ENCODE measurements at regions not wholly inside any gene's neighbourhood (a gene's known extent, or its start where the extent isn't known, plus 50 kb on each side); places are given as distances from the start of the nearest gene placed in this dataset.

DNA sequence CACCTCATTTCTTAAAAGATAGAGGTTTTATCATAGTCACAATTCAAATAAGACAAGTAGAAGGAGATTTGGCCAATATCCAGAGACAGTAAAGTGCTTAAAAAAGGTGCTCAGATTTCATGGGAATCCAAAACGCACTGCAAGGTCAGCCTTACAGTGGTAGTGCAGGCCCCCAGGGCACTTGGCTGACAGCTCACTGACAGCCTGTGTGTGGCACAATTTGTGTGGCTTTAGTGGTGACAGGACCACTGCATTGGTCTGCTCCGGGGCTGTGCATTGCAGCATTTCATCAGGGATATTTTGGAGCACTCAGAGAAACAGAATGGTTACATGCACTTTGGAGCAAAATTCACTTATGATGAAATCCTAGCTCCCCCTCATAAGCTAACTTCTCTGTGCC, 544.3 kb downstream of the NTRK3 start:
- Histone ChIP-seq H3K36me3 (ENCODE audit: insufficient read depth, low read length) (no peaks in the 10 kb centered on the region), H4K20me1 (ENCODE audit: insufficient read depth) (no peaks in the 10 kb centered on the region), H3K4me3 (ENCODE audit: low read length) (no peak overlapping the region), H3K4me2 (ENCODE audit: low read length) (no peak overlapping the region), H3K79me2 (replicated peaks; ENCODE audit: insufficient read depth, low read length) (no peaks in the 10 kb centered on the region), H3K27me3 (ENCODE audit: insufficient read depth, low read depth, low read length) (no peaks in the 10 kb centered on the region), H3K9me2 (ENCODE audit: insufficient read depth, low read length) (no peaks in the 10 kb centered on the region), H3K27ac (ENCODE audit: low read length) (no peak overlapping the region), H3K9me3 (ENCODE audit: low read length) (no peaks in the 10 kb centered on the region), H3K9ac (ENCODE audit: low read length) (no peak overlapping the region), H2AFZ (ENCODE audit: low read depth, low read length) (no peak overlapping the region), H3F3A (ENCODE audit: insufficient read depth, low read length, poor library complexity, severe bottlenecking) (no peaks in the 10 kb centered on the region)
- TF ChIP-seq, protein P1, sequence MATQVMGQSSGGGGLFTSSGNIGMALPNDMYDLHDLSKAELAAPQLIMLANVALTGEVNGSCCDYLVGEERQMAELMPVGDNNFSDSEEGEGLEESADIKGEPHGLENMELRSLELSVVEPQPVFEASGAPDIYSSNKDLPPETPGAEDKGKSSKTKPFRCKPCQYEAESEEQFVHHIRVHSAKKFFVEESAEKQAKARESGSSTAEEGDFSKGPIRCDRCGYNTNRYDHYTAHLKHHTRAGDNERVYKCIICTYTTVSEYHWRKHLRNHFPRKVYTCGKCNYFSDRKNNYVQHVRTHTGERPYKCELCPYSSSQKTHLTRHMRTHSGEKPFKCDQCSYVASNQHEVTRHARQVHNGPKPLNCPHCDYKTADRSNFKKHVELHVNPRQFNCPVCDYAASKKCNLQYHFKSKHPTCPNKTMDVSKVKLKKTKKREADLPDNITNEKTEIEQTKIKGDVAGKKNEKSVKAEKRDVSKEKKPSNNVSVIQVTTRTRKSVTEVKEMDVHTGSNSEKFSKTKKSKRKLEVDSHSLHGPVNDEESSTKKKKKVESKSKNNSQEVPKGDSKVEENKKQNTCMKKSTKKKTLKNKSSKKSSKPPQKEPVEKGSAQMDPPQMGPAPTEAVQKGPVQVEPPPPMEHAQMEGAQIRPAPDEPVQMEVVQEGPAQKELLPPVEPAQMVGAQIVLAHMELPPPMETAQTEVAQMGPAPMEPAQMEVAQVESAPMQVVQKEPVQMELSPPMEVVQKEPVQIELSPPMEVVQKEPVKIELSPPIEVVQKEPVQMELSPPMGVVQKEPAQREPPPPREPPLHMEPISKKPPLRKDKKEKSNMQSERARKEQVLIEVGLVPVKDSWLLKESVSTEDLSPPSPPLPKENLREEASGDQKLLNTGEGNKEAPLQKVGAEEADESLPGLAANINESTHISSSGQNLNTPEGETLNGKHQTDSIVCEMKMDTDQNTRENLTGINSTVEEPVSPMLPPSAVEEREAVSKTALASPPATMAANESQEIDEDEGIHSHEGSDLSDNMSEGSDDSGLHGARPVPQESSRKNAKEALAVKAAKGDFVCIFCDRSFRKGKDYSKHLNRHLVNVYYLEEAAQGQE (IDR thresholded peaks at IDR 0.05; ENCODE audit: borderline replicate concordance), result no peak
- TF ChIP-seq TAF1 (IDR thresholded peaks at IDR 0.05; ENCODE audit: low read depth) (no peak), MXI1 (conservative IDR thresholded peaks at IDR 0.05; ENCODE audit: poor library complexity, severe bottlenecking) (no peak), RAD21 (conservative IDR thresholded peaks at IDR 0.05) (no peak)
- TF ChIP-seq, protein P2, sequence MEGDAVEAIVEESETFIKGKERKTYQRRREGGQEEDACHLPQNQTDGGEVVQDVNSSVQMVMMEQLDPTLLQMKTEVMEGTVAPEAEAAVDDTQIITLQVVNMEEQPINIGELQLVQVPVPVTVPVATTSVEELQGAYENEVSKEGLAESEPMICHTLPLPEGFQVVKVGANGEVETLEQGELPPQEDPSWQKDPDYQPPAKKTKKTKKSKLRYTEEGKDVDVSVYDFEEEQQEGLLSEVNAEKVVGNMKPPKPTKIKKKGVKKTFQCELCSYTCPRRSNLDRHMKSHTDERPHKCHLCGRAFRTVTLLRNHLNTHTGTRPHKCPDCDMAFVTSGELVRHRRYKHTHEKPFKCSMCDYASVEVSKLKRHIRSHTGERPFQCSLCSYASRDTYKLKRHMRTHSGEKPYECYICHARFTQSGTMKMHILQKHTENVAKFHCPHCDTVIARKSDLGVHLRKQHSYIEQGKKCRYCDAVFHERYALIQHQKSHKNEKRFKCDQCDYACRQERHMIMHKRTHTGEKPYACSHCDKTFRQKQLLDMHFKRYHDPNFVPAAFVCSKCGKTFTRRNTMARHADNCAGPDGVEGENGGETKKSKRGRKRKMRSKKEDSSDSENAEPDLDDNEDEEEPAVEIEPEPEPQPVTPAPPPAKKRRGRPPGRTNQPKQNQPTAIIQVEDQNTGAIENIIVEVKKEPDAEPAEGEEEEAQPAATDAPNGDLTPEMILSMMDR (IDR thresholded peaks at IDR 0.05; ENCODE audit: poor library complexity, severe bottlenecking), result no peak

DNA sequence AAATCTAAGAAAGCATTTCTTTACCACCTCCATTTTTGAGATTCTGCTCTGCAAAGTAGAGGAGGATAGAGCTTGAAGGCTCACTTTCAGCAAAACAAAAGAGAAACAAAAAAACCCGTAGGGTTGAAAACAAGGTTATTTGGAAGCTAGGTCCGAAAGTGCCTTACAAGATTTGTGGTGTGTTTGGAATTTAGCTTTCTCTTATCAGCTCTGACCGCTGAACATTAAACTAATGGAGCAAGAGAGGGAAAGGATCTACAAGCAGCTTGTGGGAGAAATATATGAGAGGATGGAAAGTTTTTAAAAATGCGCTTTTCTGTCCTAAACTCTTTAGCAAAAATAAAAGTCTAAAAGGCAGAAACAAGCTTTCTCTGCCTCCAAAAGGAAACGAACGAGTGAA, 545.5 kb downstream of the NTRK3 start:
- H3K27me3 ChIP-seq (ENCODE audit: insufficient read depth, low read depth, low read length), result no peaks in the 10 kb centered on the region

More for the DNA sequence above, 545.5 kb downstream of the NTRK3 start:
- Histone ChIP-seq H3K9ac (ENCODE audit: low read length) (no peak overlapping the region), H3K4me3 (ENCODE audit: low read length) (no peak overlapping the region), H3K9me2 (ENCODE audit: insufficient read depth, low read length) (no peaks in the 10 kb centered on the region), H3K9me3 (ENCODE audit: low read length) (no peaks in the 10 kb centered on the region), H4K20me1 (ENCODE audit: insufficient read depth) (no peaks in the 10 kb centered on the region), H2AFZ (ENCODE audit: low read depth, low read length) (no peak overlapping the region), H3K4me2 (ENCODE audit: low read length) (no peak overlapping the region), H3K27ac (ENCODE audit: low read length) (no peak overlapping the region), H3F3A (ENCODE audit: insufficient read depth, low read length, poor library complexity, severe bottlenecking) (no peaks in the 10 kb centered on the region), H3K36me3 (ENCODE audit: insufficient read depth, low read length) (no peaks in the 10 kb centered on the region), H3K79me2 (replicated peaks; ENCODE audit: insufficient read depth, low read length) (no peaks in the 10 kb centered on the region)
- TF ChIP-seq SMC3 (conservative IDR thresholded peaks at IDR 0.05; ENCODE audit: poor library complexity) (no peak), EZH2 (IDR thresholded peaks at IDR 0.05; ENCODE audit: borderline replicate concordance, insufficient read depth, low read length, poor library complexity, severe bottlenecking) (no peak), TAF1 (IDR thresholded peaks at IDR 0.05; ENCODE audit: low read depth) (no peak), POLR2AphosphoS5 (IDR thresholded peaks at IDR 0.05) (no peak), MXI1 (conservative IDR thresholded peaks at IDR 0.05; ENCODE audit: poor library complexity, severe bottlenecking) (no peak), EP300 (conservative IDR thresholded peaks at IDR 0.05; ENCODE audit: poor library complexity, severe bottlenecking) (no peak), RAD21 (conservative IDR thresholded peaks at IDR 0.05) (no peak)
- TF ChIP-seq, protein P1 (IDR thresholded peaks at IDR 0.05; ENCODE audit: borderline replicate concordance), result no peak
- TF ChIP-seq, protein P2 (IDR thresholded peaks at IDR 0.05; ENCODE audit: poor library complexity, severe bottlenecking), result no peak

Data from neural cell (in vitro differentiated cells).